GM18502 (cell line): ENCODE measurements at regions not wholly inside any gene's neighbourhood (a gene's known extent, or its start where the extent isn't known, plus 50 kb on each side); places are given as distances from the start of the nearest gene placed in this dataset.
A peak's percentile ranks its signal among the peaks of the same experiment; 100 is the strongest.

Experiments used
- ATAC-seq: cut with Tn5 transposase; IDR thresholded peaks from one replicate; pipeline ENCODE4 v1.9.1; 2021; ENCODE audit warnings: mild to moderate bottlenecking; ENCODE audit not compliant: unreplicated experiment, poor library complexity

DNA sequence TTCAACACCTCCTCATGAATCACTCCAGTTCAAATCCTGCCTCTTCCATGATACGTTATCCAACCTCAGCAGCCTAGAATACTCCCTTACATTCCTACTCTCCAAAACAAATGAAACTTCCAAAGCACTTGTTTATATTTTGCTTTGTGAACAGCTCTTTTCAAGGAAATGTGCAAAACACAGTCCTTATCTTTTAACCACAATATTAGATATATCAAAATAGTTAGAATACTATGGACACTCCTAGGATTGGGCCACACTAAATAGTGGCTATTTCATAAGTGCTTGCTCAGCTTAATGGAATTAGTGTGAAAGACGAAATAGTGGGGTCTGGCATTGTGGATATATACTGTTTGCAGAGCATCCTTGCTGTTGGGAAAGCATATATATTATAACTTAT, 173.5 kb downstream of the ZC3H11B start:
- ATAC-seq: no peak

DNA sequence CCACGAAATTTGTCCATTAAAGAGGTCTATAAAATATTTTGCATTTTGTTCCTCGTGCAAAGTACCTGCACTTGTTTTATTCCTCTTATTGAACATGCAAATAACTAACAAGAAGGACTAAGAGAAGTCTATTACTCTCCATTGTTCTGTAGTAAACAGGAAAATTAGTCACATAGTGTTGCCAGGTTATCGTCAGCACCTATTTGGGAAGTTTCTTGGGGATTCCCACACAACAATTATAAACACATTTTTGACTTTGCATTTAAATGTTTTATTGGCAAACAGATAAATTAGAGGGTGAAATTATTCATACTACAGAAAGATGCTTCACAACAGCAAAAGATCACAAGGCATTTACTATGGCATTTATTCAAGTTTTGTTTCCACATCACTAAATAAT, 174.5 kb downstream of the ZC3H11B start:
- no peak for ATAC-seq

DNA sequence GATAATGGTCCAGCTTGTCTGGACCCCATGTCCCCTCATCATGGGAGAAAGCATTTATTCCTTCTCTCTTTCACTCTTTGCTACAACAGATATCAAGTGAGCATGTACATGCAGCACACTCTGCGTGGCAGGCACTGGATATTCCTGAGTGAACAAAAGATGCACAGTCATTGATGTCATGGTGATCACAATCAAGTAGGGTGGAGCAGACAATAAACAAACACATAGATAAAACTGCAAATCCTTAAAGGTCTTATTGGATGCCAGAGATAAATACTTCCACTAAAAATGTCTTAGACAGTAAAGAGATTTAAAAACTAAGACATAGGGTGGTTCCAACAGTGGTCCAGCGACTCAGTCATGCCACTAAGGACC, 178.0 kb downstream of the ZC3H11B start:
- no peak for ATAC-seq

DNA sequence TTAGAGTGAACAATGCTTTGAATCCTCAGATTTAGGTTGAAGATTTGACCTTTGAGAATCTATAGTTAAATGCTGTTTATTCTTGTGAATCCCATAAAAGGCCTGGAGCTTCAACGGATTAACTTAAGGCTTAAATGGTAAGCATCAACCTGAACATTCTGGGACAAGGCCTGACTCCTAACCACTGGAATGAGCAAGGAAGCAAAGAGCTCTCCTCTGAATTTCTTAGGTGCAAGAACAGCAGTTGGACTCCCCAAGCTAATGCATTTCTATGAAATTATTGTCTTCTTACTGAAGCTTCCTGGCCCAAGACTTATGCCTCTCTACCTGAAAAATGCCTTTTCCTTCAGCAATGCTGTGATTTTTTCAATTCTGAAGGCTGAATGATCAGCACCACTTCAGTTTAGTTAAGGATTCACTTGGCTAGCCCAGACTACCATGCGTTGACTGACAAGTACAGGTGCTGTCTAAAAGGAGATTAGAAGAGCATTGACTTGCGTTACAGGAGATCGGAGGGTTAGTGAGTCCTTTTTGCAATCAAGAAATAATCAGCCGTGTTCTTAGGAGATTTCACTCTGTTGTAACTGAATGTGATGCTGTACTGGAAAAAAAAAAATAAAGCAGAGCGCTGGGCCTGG, 178.5 kb downstream of the ZC3H11B start:
- ATAC-seq: no peak

DNA sequence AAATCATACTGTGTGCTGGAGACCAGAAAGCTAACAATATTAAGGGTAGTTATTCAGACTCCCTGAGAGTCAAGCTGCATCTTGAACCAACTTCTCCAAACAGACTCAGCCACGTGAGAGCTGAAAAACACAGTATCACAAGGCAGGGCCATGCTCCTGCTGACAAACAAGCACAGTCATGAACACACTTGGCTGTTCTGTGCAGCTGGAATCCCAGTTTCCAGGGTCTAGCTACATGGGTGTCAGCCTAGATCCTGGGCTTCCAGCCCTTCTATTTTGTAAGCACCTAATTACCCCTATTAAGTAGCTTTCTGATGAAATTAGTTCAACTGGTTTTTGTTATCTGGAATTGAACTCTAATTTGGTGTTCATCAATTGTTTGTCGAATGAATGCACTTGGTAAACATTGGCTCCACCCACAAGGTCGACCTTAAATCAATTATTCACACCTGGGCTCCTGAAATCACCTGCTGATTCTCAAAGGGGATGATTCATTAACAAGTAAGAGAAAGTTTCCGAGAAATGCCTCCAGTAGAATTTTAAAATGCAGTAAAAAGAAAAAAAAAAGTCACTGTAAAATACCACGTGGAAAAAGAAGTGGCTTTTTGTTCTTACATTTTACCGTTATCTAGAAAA, 179.3 kb downstream of the ZC3H11B start:
- no peak for ATAC-seq

DNA sequence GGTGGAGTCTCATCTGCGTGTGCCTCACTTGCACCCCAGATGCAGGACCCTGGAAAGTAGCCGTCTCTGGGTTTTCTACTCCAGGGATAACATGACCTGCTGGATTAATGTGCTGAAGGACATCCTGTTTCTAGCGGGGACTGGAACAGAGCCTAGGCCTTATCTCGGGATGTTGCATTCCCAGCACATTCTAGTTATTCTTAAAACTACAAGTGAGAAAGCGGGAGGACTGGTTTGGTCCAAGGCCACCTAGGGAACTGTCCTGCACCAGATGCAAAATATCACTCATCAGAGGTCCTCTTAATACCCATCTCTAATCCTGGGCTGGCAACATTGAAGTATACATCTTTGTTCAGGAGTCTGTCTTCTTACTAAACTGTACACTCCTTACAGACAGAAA, 179.9 kb downstream of the ZC3H11B start:
- ATAC-seq: no peak

DNA sequence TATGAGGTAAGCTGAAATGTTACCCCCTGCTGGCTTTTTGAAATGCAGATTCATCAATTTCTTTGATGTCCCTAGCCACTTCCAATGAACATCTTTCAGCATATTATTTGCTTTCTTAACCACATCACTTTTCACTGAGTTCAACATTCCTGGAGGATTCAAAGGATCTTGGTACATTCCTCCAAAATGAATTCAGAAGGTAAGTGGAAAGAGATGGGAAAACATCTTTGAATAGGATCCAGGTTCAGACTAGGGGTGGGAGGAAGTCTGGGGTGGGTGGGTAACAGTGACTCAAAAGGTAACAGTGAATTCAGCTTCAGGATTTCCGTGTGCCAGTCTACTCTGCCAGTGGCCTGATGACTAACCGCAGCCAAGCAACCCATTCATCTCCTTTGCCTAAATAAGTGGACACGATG, 180.7 kb downstream of the ZC3H11B start:
- no peak for ATAC-seq

DNA sequence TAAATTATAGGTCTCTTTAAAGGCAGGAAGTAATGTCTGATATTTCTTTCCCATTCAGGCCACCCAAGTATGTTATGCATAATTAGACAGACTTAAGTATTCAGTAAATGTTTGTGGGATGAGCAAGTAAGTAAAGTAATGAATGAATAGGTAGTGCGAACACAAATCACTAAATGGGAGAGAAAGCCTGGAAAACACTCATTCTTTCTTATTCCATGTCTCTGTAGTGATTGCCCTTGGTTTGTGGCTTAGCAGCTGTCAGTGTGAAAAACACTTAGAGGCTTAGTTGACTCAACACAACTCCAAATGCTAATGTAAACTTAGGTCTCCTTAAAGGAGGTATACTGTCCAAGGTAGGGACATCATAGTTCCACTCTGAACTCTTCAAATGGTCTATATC, 182.5 kb downstream of the ZC3H11B start:
- no peak for ATAC-seq

DNA sequence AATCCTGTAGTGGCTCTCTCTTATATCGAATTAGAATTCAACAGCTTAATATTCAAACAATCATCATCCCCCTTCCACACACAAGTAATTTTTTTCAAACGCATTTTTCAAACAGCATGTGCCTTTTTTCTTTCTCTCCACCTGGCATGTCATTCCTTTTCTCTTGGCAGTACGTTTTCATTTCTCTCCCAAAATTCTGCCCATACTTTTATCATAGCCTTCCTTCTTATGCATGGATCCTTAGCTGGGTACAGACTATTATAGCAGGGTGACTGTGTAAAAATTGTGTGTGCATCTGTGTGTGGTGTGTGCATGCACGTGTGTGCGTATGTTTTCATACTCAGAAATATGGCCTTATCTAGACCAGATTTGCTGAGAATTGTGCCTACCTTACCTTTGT, 184.3 kb downstream of the ZC3H11B start:
- ATAC-seq: no peak

DNA sequence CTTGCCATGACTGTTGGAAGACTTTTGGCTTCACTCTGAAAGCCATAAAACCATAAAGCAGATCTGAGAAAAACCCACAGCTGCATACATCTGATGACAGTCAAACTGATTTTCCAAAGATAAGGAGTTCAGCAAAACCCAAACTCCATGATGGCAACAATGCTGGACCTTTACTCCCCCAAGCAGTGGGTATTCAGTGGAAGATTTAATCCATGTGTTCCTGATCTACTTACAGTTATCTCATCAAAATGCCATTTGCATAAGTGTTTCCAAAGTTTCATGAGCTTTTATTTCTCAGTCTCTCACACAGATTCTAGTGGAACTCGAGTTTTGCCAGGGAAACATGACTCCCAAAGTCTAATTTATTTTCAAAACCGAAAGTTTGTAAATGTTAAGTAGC, 184.9 kb downstream of the ZC3H11B start:
- ATAC-seq: peak; percentile 36

DNA sequence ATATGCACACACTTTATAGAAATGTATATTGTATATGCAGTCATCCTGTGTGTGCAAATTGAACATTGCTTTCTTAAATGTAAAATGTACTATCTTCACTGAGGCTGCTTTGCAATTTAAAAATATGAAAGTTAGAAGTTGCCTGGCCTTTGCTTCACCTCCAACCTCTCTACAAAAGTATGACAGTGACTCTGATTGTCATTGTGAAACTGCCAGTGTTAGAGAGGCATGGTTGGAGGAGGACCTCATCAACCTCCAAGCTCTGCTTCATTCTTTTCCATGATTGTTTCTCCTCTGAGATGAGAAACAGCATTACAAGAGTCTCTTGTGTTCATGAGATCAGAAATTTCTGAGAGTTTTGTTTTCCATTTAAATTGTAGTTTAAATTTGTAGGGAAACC, 185.5 kb downstream of the ZC3H11B start:
- ATAC-seq: peak; percentile 80

DNA sequence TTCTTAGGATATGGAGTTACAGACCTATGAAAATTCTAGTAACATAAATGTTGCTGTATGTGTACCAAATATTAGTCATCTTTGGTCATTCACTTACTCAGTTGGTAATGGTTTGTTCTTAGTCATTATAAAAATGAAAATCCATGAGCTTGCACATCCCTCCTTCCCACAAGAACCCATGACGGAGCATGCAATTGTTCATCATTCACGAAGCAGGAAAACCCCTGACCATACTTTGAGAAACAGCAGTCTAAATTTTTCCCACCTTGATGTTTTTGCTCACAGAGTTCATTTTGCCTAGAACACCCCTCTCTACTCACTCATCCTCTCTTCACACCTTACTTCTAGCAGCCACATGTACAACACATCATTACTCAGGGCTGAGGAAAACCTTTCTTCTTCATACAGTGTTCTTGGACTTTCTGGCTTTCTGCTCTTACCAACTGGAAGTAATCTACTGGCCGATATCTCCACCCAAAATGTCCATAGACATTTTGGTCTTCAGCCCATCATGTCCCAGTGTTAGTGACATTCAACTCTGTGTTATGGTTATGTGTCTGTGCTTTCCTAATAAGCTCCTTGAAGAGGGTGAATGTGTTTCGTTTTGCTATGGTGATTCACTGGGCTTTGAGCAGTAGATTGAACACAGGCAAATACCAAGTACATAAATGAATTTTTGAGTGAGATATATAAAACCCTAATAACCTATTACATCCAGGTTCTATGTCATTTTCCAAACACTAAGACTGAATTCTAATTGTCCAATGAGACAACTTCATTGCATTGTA, 189.9 kb downstream of the ZC3H11B start:
- ATAC-seq: peak; percentile 51

DNA sequence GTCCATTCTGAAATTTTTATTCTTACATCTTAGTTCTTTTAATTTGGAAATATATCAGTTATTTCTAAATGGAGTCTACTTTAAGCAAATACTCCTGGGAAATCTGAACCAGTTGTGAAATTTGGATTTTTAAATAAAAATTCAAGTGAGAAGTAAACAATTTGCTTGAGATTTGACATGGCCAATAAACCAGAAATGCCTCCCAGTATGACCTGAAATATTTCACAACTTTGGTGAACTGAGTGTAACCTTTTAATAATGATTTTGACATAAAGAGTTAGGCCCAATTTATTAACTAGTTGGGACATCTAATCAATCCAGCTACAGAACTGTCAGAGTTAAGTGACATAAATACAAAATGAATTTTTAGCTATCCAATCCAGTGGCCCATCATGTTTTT, 192.0 kb downstream of the ZC3H11B start:
- no peak for ATAC-seq

DNA sequence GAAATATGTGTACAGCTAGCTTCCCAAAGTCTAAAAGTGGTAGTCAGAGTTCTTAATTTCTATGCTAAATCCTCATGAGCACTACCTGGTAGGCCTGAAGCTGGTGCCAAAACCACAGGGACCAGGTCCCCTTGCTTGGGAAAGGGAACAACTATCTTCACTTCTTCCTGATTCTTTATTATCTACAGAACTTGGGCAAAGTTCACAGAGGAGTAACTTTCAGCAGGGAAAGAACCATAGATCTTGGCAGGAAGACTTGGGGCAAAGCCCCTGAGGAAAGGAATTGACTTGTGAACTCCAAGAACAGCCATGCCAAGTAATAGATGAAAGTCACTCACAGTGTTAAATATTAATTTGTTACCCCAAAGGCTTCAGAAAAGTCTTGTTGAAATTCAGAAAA, 193.0 kb downstream of the ZC3H11B start:
- ATAC-seq: no peak

DNA sequence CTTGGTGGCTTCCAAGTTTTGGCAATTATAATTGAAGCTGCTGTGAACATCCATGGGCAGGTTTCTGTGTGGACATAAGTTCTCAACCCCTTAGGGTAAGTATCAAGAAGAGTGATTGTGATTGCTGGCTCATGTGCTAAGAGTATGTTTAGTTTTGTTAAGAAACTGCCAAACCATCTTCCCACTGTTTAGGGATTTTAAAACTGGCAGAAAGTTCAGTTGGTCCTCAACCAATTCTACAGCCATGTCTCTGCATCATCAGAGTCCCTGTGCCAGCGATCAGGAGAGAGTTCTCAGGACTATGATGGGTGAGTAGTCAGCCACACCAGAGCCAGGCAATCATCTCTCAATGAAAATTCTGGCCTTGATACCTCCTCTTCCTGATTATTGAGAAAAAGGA, 193.8 kb downstream of the ZC3H11B start:
- ATAC-seq: no peak

DNA sequence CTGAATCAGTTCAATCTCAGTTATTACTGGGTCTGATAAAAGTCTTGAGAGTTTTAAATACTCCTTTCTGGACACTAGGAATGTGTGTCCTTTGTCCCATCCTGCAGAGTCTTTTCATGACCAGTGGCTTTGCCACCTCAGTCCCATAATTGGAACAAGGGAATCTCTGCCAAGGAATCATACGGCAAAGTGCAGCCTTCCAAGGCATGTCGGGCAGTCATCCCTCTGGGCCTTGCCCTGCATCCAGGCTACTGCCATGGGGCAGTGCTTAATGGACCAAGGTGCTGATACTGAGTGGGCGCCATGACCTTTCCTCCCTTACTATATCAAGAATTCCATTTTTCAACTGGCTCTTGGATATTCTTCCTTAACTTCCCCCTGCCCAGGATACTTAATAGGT, 195.3 kb downstream of the ZC3H11B start:
- no peak for ATAC-seq

DNA sequence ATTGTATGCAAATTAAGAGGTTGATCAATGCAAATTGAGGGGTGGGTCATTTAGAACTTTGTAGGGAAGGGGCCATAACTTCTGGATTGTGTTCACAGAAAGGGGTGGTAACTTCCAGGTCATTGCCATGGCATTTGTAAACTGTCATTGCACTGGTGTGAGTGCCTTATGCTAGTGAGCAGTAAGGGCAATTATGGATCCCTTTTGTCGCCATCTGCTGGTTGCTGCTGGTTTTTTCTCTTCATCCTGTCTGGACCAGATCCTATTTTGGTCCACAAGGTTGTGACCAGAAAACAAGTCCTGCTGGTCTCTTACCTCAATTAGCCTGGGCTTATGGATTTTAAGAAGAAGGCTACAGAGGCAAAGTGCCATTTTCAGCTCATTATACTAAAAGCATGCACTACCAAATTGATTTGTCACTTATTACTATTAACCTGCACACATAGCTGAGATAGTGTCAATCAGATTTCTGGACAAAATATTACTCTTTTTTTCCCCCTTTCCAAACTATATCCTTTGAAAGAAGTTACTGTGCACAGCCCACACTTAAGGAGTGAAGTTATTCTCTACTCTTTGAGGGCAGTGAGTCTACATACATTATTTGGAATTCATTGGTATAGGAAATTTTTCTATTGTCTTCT, 196.2 kb downstream of the ZC3H11B start:
- peak; percentile 93 for ATAC-seq

DNA sequence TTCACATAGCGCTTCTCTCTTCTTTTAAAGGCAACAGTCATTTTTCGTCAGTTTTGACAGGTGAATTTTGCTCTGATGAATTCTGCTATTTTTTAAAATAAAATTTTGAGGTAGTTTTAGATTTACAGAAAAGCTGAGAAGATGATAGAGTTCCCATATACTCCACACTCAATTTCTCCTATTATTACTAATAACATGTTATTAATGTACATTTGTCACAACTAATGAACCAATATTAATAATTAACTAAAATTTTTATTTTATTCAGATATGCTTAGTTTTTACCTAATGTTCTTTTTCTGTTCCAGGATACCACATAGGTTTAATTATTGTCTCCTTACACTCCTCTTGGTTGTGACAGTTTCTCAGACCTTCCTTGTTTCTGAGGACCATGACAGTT, 197.0 kb downstream of the ZC3H11B start:
- no peak for ATAC-seq

DNA sequence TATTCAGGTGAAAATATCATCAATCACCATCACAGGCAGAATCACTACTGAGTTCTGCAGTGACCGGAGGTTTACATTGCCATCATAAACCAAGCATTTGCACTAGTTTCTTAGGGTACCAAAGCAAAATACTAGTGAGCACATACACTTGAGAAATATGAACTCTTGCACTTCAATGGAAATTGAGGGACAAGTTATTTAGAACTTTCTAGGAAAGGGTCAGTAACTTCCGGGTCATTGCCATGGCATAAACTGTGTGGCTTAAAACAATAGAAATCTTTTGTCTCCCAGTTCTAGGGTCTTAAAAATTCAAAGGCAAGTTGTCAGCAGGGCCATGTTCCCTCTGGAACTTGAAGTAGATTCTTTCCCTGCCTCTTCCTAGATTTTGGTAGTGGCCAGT, 197.5 kb downstream of the ZC3H11B start:
- no peak for ATAC-seq

DNA sequence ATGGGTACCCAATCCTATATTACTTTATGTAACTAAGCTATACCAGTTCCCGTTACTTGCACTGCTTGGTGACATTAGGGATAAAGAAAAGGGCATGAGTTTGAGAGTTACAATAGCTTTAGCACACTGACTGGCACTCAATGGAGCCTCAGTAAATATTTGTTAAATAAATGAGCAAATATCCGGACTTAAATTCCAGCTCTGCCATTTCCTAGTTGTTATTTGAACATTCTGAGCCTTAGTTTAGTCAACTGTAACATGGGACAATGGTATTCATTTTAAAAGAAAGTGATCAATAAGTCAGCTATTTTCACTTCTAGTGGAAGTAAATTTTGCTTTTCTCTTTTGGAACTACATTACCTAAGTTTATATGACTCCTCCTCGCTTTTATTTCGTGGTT, 198.7 kb downstream of the ZC3H11B start:
- no peak for ATAC-seq

DNA sequence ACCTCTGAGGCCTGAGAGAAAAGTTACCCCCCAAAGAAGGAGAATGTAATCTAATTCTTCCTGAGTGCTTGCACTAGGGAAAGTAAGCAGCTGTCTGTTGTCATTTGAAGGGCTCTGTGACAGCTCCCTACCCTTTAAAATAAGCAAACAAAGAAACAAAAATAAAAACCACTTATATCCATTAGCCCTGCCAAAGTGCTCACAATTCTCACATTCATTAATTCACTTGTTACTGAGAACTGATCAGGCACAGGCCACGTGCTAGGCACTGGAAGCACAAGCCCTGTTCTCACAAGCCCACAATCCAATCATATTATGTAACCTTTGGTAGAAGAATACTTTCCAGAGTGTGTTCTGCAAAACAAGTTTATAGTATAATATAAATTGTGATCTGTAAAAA, 199.4 kb downstream of the ZC3H11B start:
- ATAC-seq: no peak
